Fibroblast of pulmonary artery (primary cell): ENCODE measurements at regions not wholly inside any gene's neighbourhood (a gene's known extent, or its start where the extent isn't known, plus 50 kb on each side); places are given as distances from the start of the nearest gene placed in this dataset.

Experiments used
- DNase-seq: peaks from one replicate; pipeline ENCODE4 v3.0.0-alpha.2; 2010; ENCODE audit warnings: low read depth
- H3K4me3 ChIP-seq: replicated peaks from 2 replicates; pipeline ENCODE4 v1.5.1; 2011; ENCODE audit warnings: low read depth, mild to moderate bottlenecking, control low read depth, low read length, moderate library complexity
- CTCF ChIP-seq: IDR thresholded peaks from 2 replicates; pipeline ENCODE4 v1.5.1; 2011; ENCODE audit warnings: mild to moderate bottlenecking, control low read depth, low read length, inconsistent platforms; ENCODE audit errors: missing control alignments

- TF ChIP-seq CTCF = no peak
- DNase-seq = no peak
- no peak overlapping the region for H3K4me3 ChIP-seq
These were observed 136.8 kb downstream of the PCDH7 start for GRCh38 chr4:30856795-30857564.

GRCh38 chr4:30860978-30861377 lies 140.8 kb downstream of the PCDH7 start:
- no peak overlapping the region for H3K4me3 ChIP-seq
- DNase-seq = no peak

GRCh38 chr4:30862196-30862595 lies 142.0 kb downstream of the PCDH7 start:
- H3K4me3 ChIP-seq = no peak overlapping the region
- DNase-seq = peak; percentile 27
- TF ChIP-seq CTCF = no peak

More at GRCh38 chr4:30860978-30861377, 140.8 kb downstream of the PCDH7 start:
- no peak for TF ChIP-seq CTCF

GRCh38 chr4:30863021-30863420 lies 142.9 kb downstream of the PCDH7 start:
- TF ChIP-seq CTCF = no peak
- no peak overlapping the region for H3K4me3 ChIP-seq

GRCh38 chr4:30865691-30866090 lies 145.5 kb downstream of the PCDH7 start:
- no peak for DNase-seq
- TF ChIP-seq CTCF = no peak
- H3K4me3 ChIP-seq = no peak overlapping the region

More at GRCh38 chr4:30863021-30863420, 142.9 kb downstream of the PCDH7 start:
- DNase-seq = peak; percentile 86

GRCh38 chr4:30866346-30866745 lies 146.2 kb downstream of the PCDH7 start:
- DNase-seq = peak; percentile 49
- H3K4me3 ChIP-seq = no peak overlapping the region
- no peak for TF ChIP-seq CTCF

GRCh38 chr4:30866907-30867306 lies 146.7 kb downstream of the PCDH7 start:
- no peak for TF ChIP-seq CTCF
- no peak overlapping the region for H3K4me3 ChIP-seq
- no peak for DNase-seq
